Stimulated activated naive CD8-positive, alpha-beta T cell treated with anti-CD3 and anti-CD28 coated beads, Interleukin-15, Interleukin-2, amounts not matched to agents 100 ng/mL and 50 ng/mL, for 24 hours (primary cell): ENCODE measurements at regions not wholly inside any gene's neighbourhood (a gene's known extent, or its start where the extent isn't known, plus 50 kb on each side); places are given as distances from the start of the nearest gene placed in this dataset.

Experiments
- H3K27ac Mint-ChIP-seq: one replicate; pipeline ENCODE4 v1.8.0; 2021; ENCODE audit warnings: mild to moderate bottlenecking, mixed read lengths
- H3K27me3 Mint-ChIP-seq: one replicate; pipeline ENCODE4 v1.8.0; 2021; ENCODE audit warnings: mixed read lengths
- H3K36me3 Mint-ChIP-seq: one replicate; pipeline ENCODE4 v1.8.0; 2021; ENCODE audit warnings: low read depth, mixed read lengths
- H3K4me1 Mint-ChIP-seq: one replicate; pipeline ENCODE4 v1.8.0; 2021; ENCODE audit warnings: low read depth, mixed read lengths
- H3K4me3 Mint-ChIP-seq: one replicate; pipeline ENCODE4 v1.8.0; 2021; ENCODE audit warnings: mild to moderate bottlenecking, mixed read lengths
- H3K9me3 Mint-ChIP-seq: one replicate; pipeline ENCODE4 v1.8.0; 2021; ENCODE audit warnings: mixed read lengths

DNA sequence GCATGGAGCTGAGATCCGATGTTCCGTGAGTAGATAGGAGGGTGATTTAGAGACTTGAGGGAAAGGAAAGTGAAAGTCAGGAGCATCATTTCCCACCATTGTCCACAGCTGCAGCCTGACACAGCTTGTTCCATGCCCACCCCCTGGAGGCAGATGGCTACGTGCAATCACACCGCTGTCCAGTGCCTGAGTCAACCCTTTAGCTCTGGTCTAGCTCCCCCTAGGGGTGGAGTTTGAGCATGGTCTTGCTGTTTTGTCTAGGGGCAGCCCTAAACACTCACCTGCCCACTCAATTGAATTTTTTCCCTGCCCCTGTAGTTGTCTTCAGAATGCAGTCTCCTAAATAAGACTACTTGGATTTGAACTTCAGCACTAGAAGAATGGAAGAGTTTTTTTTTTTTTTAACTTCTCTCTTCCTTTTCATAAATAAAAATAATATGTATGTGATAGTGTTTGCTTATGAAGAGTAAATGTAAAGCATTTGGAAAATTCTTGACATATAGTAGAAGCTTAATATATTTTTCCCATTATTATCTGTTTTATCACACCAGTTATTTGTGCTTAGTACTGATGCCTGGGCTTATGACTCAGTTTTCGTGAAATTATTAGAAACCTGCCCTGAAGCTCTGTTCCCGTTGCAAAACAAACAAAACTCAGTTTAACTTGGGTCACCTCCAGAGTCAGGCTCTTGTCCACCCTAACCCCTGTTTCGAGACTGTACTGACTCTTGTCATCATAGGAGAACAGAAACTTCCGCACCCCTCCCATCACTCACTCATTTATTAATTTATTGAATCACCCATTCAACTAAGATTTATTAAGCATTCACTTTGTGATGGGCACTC lies 814.8 kb downstream of the MAFB start:
- Mint-ChIP-seq H3K4me3 (no peak overlapping the region), H3K36me3 (no peaks in the 10 kb centered on the region), H3K27ac (no peak overlapping the region), H3K9me3 (no peaks in the 10 kb centered on the region), H3K4me1 (no peaks in the 10 kb centered on the region), H3K27me3 (peaks cover 3% of the 10 kb centered on the region)

DNA sequence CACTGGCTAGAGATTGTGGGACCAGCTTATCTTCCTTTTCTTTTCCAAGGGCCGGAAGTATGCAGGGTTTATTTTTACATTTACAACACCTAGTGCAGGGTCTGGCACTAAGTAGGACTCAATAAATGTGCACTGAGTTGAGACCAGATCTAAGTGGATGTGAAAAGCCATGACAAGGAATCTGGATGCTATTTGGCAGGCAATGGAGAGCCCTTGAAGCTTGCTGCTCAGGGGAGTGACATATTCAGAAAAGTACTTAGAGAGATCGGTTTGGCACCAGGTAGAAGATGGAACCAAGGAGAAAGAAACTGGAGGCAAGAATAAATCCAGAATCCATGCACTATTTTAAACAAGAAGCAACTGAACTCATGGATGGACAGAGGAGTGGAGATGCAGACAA lies 815.8 kb downstream of the MAFB start:
- H3K36me3 Mint-ChIP-seq: no peaks in the 10 kb centered on the region
- peaks cover 3% of the 10 kb centered on the region for H3K27me3 Mint-ChIP-seq
- no peak overlapping the region for H3K4me3 Mint-ChIP-seq
- no peak overlapping the region for H3K27ac Mint-ChIP-seq
- no peaks in the 10 kb centered on the region for H3K9me3 Mint-ChIP-seq
- no peaks in the 10 kb centered on the region for H3K4me1 Mint-ChIP-seq

DNA sequence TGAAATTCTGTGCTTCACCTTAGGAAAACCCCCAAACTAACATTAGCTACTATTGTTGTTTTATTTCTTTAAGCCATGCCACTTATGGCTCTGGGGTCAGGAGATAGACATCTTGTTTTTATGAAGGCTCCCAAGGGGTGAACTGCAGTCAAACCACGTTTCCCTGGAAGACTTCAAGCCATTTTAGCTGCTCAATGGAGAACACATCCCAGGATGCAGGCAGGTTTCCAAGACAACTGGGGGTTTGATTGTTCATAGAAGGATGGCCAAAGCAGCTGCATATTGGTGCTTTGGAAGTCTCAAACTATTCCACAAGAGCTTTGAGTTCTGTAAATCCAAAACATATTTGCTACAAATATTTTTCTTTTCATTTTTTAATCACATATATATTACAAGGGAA lies 818.0 kb downstream of the MAFB start:
- Mint-ChIP-seq H3K27ac (no peak overlapping the region), H3K36me3 (no peaks in the 10 kb centered on the region), H3K9me3 (peaks cover 6% of the 10 kb centered on the region), H3K4me1 (no peaks in the 10 kb centered on the region), H3K4me3 (no peak overlapping the region), H3K27me3 (peaks cover 3% of the 10 kb centered on the region)

DNA sequence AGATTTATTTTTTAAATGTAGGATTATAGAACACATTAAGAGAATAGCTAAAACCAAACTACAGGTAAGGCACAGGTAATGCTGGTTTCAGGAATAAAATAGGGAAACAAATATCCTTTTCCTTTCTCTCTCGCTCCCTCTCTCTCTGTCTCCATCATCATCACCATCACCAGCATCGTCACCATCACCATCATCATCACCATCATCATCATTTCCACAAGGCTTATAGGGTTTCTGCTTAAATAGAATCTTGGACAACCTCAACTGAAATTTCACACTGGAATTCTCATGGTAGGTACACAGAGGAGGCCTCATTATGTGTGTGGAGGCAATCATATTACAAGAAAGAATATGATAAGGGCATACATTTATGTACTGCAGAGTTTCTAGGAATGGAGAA lies 823.6 kb downstream of the MAFB start:
- H3K4me3 Mint-ChIP-seq: no peak overlapping the region
- H3K36me3 Mint-ChIP-seq: no peaks in the 10 kb centered on the region
- H3K27ac Mint-ChIP-seq: no peak overlapping the region
- H3K9me3 Mint-ChIP-seq: peaks cover 9% of the 10 kb centered on the region
- no peaks in the 10 kb centered on the region for H3K27me3 Mint-ChIP-seq
- no peaks in the 10 kb centered on the region for H3K4me1 Mint-ChIP-seq

DNA sequence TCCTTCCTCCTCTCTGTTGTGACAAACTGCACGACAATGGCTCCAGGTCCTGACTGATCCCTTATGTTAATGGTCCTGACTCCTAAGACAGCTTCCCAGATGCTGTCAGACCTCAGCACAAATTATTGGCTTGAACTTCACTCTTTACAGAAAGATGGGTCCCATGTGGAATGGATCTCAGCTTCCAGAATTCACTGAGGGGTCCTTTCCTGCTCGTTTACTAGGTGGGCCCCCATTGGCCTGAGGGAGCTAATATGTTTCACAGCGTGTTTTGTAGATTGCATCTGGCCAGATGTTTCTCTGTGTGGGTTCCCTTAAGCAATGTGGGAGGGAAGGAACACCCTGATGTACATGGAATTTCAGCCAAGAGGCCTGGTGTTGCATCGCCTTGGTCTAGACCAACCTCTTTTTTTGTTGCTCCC lies 826.6 kb downstream of the MAFB start:
- Mint-ChIP-seq H3K4me1 (no peaks in the 10 kb centered on the region), H3K27ac (no peak overlapping the region), H3K36me3 (no peaks in the 10 kb centered on the region), H3K4me3 (no peak overlapping the region), H3K9me3 (peaks cover 9% of the 10 kb centered on the region), H3K27me3 (no peaks in the 10 kb centered on the region)

DNA sequence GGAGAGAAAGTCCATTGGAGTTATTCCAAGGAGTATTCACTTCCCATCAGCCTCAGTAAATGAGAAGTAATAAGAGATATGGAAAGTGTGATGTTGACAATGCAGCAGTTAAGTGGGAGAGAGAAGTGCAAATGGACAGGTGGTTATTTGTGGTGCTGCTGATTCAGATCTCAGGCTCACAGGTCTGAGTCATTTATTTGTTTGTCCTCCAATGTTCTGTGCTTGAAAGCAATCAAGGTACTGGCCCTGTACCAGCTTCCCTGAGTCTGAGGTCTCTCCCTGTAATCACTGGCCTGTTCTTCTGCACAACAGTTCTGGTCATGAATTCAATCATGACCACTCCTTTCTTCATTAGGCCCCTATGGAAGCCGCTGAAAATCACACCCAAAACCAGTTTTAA lies 827.7 kb downstream of the MAFB start:
- Mint-ChIP-seq H3K36me3 (no peaks in the 10 kb centered on the region), H3K4me1 (no peaks in the 10 kb centered on the region), H3K9me3 (peaks cover 6% of the 10 kb centered on the region), H3K27ac (no peak overlapping the region), H3K4me3 (no peak overlapping the region), H3K27me3 (no peaks in the 10 kb centered on the region)

DNA sequence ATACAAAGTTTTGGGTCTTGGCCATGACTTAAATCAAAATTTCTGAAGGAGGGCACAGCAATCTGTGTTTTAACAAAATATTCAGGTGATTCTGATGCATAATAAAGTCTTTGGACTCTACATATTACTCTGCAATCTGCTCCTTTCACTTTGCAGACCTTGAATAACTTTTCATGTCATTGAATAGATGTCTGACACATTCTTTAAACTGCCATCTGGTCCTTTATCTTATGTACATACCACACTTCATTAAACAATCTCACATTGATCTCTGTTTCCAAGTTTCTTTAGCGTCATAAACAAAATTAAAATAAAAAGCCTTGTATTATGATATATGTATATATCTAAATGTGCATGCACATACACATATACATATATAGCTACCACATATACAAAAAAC lies 831.2 kb downstream of the MAFB start:
- Mint-ChIP-seq H3K4me3 (no peak overlapping the region), H3K27ac (no peak overlapping the region), H3K9me3 (peaks cover 3% of the 10 kb centered on the region), H3K4me1 (no peaks in the 10 kb centered on the region), H3K36me3 (no peaks in the 10 kb centered on the region), H3K27me3 (peaks cover 5% of the 10 kb centered on the region)

DNA sequence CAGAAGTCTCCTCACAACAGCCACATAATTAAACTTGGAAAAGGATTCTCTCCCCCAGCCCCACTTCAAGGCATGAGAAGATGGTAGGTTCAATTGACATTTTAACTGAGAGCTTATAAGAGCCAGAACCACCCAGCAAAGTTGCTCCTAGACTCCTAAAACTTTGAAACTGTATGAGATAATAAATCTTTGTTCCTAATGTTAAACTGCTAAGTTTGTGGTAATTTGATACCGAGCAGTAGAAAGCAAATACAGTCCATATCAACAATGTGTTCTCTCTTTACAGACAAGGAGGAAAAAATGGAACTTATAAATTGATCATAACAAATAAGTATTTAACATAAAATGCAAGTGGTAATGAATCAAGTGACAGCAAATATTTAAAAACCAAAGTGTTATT lies 831.8 kb downstream of the MAFB start:
- H3K27ac Mint-ChIP-seq: no peak overlapping the region
- peaks cover 5% of the 10 kb centered on the region for H3K27me3 Mint-ChIP-seq
- H3K4me1 Mint-ChIP-seq: no peaks in the 10 kb centered on the region
- H3K36me3 Mint-ChIP-seq: no peaks in the 10 kb centered on the region
- no peak overlapping the region for H3K4me3 Mint-ChIP-seq
- H3K9me3 Mint-ChIP-seq: peaks cover under 1% of the 10 kb centered on the region

DNA sequence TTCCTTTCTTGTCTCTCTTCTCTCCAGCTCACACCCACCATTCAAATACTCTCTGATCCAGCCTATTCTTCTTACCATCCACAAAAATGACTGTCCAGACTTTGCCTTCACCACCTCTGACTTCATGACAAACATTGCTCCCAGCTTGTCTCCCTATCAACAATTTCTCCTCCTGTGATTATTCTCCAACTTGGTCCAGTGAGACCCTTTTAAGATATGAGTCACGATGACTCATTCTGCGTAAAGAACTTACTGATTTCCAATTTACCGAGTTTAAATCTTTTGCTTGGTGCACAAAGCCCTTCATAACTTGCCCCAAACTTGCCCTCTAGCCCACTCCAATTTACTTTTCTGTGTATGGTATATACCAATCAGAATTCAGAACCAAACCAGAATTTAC lies 833.2 kb downstream of the MAFB start:
- H3K4me1 Mint-ChIP-seq: no peaks in the 10 kb centered on the region
- no peak overlapping the region for H3K27ac Mint-ChIP-seq
- no peaks in the 10 kb centered on the region for H3K36me3 Mint-ChIP-seq
- H3K4me3 Mint-ChIP-seq: no peak overlapping the region
- no peaks in the 10 kb centered on the region for H3K9me3 Mint-ChIP-seq
- H3K27me3 Mint-ChIP-seq: peaks cover 5% of the 10 kb centered on the region

DNA sequence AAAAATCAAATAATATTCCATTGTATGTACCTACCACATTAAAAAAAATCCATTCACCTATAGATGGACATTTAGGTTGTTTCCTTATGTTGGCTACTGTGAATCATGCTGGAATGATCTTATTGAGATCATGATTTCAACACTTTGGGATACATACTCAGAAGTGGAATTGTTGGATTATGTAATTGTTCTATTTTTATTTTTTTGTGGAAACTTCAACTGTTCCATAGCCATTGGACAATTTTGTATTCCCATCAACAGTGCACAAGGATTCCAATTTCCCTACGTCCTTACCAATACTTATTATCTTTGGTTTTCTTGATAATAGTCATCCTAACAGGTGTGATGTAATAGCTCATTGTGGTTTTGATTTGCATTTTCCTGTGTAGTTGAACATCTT lies 834.0 kb downstream of the MAFB start:
- Mint-ChIP-seq H3K4me1 (no peaks in the 10 kb centered on the region), H3K27ac (no peak overlapping the region), H3K36me3 (no peaks in the 10 kb centered on the region), H3K4me3 (no peak overlapping the region), H3K27me3 (peaks cover 5% of the 10 kb centered on the region), H3K9me3 (no peaks in the 10 kb centered on the region)

DNA sequence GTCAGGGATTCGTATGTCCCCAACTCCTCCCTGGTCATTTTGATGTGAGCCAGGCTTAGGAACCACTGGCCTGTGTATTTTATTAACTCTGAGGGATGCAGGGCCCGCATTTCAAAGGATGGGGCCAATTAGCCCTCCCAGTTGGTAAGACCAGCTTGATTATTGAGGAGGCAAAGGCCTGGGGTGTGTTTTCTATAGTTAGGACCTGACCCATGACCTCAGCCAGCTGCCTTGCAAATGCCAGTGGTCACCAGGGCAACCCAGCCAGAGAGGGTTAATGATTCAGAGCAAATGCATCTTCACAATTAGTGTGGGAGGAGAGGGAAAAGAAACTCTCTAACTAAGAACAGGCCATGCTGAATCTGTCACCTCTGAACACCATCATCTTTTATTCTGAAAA lies 835.4 kb downstream of the MAFB start:
- no peak overlapping the region for H3K27ac Mint-ChIP-seq
- peaks cover 5% of the 10 kb centered on the region for H3K27me3 Mint-ChIP-seq
- H3K4me1 Mint-ChIP-seq: no peaks in the 10 kb centered on the region
- no peaks in the 10 kb centered on the region for H3K36me3 Mint-ChIP-seq
- no peaks in the 10 kb centered on the region for H3K9me3 Mint-ChIP-seq
- no peak overlapping the region for H3K4me3 Mint-ChIP-seq

DNA sequence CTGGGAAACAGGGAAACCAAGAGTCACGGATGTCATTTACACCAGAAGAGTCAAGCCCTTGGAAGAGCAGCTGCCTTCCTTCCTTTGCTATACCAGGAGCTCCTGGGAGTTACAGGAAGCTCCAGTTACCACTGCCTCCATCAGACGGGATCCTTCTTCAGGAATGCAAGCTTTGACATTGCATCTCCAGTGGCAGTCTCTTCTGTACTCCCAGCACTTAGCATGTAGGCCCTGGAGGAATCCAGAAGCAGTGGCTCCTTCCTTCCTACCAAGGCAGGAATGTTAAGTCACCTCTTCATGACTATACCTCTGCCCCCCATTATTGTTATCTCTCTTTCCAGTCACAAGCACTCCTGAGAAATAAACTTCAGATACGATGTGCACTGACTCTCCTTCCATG lies 836.0 kb downstream of the MAFB start:
- H3K4me3 Mint-ChIP-seq: no peak overlapping the region
- no peaks in the 10 kb centered on the region for H3K36me3 Mint-ChIP-seq
- no peak overlapping the region for H3K27ac Mint-ChIP-seq
- H3K9me3 Mint-ChIP-seq: no peaks in the 10 kb centered on the region
- no peaks in the 10 kb centered on the region for H3K4me1 Mint-ChIP-seq
- H3K27me3 Mint-ChIP-seq: peaks cover 5% of the 10 kb centered on the region

DNA sequence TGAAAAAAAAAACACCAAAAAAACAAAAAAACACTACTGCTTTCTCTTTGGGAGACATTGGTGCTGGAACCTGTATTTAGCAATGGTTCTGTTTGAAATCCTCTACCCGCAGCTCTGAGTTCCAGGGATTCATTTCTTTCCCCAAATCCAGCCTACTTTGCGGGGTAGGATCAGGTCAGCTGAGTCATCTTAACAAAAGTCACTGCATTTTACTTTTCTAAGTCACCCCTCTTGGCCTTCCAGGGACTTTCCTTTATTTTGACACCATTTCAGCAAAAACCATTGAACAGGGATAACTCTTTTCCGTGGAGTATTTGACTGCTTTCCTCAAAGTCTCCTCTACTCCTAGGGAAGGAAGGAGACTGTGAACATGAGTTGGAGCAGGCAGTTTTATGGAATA lies 837.6 kb downstream of the MAFB start:
- Mint-ChIP-seq H3K4me1 (no peaks in the 10 kb centered on the region), H3K36me3 (no peaks in the 10 kb centered on the region), H3K27me3 (peaks cover 5% of the 10 kb centered on the region), H3K27ac (no peak overlapping the region), H3K4me3 (no peak overlapping the region), H3K9me3 (no peaks in the 10 kb centered on the region)

DNA sequence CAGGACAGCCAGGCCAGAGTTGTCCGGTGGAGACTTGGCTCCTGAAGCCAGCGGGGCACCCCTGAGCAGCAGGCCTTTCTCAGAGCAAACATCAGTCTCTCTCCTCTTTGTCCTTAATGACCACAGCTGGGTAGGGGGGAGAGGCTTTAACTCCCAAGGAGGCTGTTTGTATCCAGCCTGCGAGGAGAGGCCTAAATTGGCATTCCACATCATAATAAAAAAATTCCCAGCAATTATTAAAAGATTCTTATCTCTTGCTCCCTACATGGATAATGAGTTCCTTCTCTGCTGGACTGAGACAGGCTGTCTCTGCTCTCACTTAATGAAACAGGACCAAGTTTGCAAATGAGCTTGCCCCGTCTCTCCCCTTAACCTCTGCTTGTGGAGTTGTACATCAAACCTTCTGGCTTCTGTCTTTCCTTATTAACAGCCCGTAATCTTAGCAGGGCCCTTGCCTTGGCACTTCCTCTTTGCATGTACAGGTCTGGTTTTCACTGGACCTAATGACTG lies 838.2 kb downstream of the MAFB start:
- no peak overlapping the region for H3K4me3 Mint-ChIP-seq
- no peaks in the 10 kb centered on the region for H3K36me3 Mint-ChIP-seq

DNA sequence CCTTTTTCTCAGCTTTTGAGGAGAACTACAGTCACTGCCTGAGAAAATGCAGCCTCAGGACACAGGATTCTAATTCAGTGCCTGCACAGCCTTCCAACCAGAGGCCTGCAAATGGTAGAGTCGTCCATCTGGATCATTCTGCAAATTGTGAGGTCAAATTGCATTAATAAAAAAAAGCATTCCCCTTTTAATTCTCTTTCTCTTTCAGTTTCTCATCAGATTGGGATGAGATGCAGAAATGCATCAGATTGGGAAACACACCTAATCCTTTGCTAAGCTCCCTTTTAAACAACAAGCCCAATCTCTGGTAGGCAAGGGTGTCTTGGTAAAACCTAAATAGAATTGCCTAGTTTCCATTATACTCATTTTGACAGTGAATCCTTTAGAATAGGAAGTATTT lies 838.8 kb downstream of the MAFB start:
- Mint-ChIP-seq H3K9me3 (no peaks in the 10 kb centered on the region), H3K27ac (no peak overlapping the region), H3K36me3 (no peaks in the 10 kb centered on the region), H3K27me3 (no peaks in the 10 kb centered on the region), H3K4me3 (no peak overlapping the region), H3K4me1 (no peaks in the 10 kb centered on the region)

More for the DNA sequence above, 838.2 kb downstream of the MAFB start:
- H3K9me3 Mint-ChIP-seq: no peaks in the 10 kb centered on the region
- H3K27me3 Mint-ChIP-seq: peaks cover 3% of the 10 kb centered on the region
- H3K4me1 Mint-ChIP-seq: no peaks in the 10 kb centered on the region
- H3K27ac Mint-ChIP-seq: no peak overlapping the region

DNA sequence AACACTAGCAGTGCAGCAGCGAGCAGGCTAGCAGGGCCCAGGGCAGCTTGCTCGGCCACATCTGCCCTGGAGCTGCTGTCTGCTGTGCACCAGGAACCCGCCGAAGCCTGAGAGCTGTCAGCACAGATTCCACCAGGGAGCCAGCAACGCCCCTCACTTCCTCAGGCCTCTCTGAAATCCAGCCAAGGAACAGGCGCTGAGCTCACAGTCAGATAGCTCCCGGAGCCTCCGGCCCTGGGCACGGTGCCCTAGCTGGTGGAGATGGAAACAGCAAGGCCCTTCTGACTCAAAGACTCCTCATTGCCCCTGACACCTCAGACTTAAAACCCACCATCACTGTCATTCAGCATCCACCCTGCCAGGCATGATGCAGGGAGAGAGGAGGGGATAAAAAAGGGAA lies 839.4 kb downstream of the MAFB start:
- Mint-ChIP-seq H3K27ac (no peak overlapping the region), H3K4me3 (no peak overlapping the region), H3K27me3 (no peaks in the 10 kb centered on the region), H3K9me3 (no peaks in the 10 kb centered on the region), H3K36me3 (no peaks in the 10 kb centered on the region), H3K4me1 (no peaks in the 10 kb centered on the region)
